GM19023 (cell line): ENCODE measurements at regions not wholly inside any gene's neighbourhood (a gene's known extent, or its start where the extent isn't known, plus 50 kb on each side); places are given as distances from the start of the nearest gene placed in this dataset.

ENCODE experiments used
- ATAC-seq: cut with Tn5 transposase; IDR thresholded peaks from one replicate; pipeline ENCODE4 v1.9.1; 2021; ENCODE audit warnings: mild to moderate bottlenecking, moderate library complexity; ENCODE audit not compliant: unreplicated experiment

DNA sequence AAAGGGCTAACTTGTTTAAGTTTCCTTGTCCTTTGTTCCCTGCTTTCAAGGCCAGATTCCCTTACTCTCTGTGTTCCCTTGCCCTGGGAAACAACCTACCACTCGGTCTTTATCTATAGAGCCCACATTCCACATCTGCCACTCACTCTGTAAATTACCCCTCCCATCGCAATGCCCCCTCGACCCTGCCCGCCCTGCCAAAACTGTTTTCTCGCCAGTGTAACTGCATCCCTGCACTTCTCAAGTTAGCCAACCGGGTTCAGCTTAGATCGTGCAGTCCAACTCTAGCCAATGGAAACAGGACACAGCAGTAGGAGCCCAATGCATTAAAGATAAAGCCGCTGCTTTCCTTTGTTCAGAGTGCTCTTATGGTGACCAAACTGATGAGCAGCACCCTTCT, 263.6 kb downstream of the TBL1XR1 start:
- no peak for ATAC-seq

DNA sequence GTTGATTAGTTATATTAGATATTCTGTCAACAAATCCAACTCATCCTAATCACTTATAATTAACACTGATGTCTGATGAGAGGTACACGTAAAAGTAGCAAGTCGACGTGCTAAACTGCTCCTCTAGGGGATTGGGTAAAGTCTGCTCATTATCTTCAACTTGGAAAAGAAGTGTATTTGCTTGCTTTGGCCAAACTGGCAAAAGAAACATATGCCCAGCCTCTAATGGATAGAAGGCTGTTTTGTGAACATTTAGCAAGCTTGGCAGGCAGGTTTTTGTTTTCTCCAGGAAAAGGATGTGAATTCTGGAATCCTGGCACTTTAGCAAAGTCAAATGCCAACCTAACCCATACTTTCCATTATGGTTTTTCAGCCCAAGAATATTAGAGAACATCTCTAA, 264.8 kb downstream of the TBL1XR1 start:
- ATAC-seq = no peak

DNA sequence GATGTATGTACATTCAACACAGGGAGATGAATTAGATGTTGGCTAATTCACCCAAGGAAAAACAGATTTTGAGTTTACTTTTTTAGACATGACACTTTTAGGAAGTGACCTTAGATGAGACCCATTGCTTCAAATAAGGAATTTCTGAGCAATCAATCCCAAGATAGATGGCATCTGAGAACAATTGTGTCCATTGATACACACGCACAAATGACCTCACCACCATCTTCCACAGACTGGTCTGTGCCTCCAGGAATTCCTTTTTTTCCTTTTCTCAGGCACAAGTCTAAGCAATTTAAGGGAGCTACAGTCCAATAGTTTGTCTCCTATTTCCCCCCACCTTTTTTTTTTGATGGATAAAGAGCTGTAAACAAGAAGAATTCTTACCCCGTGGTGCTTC, 265.3 kb downstream of the TBL1XR1 start:
- no peak for ATAC-seq

GRCh38 chr3:176930942-176931341, 266.3 kb downstream of the TBL1XR1 start:
- no peak for ATAC-seq

GRCh38 chr3:176928582-176928931, 268.7 kb downstream of the TBL1XR1 start:
- ATAC-seq = no peak

DNA sequence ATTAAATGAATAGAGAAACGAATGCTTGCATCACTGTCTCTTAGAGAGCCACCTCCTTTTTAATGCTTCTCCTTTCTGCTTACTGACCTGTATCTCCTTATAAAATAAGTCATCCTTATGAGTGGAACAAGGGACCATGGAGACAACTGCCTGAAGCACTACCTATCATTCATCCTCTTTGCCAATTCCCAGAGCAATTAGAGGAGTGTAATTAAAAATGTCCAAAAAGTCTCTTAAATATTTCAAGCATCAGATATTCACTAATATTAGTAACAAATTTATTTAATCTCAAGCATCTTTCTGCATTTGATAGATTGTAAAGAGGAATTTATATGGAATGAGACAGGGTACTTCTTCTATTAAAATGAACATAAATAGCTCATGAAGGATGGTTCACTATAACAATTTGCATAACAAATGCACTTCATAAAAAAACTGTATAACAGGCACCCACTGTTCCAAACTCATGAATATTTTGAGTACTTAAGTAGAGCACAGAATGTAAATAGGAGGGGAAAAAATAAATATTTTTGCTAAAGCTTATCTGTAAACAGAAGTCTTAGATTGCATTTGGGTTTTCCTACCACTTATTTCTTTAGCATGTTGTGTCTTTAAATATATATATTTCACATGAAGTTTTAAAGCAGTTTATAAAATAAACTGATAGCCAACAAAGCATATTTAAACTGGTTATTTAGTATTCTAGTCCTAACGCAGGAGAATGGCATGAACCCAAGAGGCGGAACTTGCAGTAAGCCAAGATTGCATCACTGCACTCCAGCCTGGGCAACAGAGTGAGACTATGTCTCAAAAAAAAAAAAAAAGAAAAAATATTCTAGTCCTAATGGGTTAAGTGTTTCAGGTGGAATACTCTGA, 269.3 kb downstream of the TBL1XR1 start:
- ATAC-seq = no peak

DNA sequence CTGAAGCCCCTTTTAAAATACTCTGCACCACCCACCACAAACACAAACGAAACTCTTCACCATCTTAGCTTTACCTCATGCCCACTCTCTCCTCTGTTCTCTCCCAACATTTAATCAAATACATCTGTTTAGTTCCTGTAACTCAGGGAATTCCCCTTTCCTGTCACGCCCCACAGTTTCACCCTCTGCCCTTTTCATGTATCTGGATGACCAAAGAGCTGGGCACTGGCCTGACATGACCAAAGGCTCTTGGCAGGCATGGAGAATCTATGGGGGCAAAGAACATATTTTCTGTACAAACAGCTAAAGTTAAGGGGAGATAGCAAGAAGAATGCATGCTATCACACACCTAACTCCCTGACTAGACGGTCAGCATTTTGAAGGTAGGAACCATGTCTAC, 270.0 kb downstream of the TBL1XR1 start:
- ATAC-seq = no peak

GRCh38 chr3:176926688-176927087, 270.6 kb downstream of the TBL1XR1 start:
- no peak for ATAC-seq

GRCh38 chr3:176926034-176926433, 271.2 kb downstream of the TBL1XR1 start:
- no peak for ATAC-seq

DNA sequence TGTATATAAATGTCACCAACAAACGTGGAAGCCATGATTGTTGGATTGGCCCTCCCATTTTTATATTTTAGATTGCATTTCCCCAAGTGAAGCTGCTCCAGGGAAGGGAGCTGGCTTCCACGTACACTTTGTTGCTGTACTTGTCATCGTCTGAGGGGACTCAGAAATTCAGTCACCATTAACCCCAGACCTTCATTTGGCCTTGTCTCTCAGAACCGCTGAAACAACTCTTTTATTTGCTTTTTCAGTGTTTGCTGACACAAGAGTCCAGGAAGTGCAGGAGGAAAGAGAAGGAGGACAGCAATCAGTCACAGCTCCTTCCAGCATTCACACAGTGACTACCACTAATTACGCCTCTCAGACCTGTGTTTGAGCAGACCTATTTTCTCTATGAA, 276.5 kb downstream of the TBL1XR1 start:
- no peak for ATAC-seq

- no peak for ATAC-seq
Measured at GRCh38 chr3:176919836-176920765, 277.2 kb downstream of the TBL1XR1 start.

DNA sequence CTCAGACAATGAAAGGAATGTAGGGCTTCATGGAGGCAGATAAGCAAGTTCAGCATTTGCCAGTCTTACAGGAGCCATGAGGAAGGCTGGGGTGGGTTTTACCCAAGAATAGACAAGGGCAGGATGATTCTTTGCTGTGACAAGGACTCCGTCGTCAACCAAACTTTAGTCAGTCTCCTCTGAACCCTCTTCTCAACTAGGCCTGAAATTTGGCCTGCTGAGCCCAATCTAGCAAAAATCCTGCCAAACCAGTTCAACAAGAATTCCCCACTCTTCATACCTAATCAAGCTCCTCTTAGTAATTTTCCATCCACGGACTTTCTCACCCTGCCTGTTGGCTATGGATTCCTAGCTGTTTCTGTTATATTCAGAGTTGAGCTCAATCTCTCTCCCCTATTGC, 280.5 kb downstream of the TBL1XR1 start:
- ATAC-seq = no peak

DNA sequence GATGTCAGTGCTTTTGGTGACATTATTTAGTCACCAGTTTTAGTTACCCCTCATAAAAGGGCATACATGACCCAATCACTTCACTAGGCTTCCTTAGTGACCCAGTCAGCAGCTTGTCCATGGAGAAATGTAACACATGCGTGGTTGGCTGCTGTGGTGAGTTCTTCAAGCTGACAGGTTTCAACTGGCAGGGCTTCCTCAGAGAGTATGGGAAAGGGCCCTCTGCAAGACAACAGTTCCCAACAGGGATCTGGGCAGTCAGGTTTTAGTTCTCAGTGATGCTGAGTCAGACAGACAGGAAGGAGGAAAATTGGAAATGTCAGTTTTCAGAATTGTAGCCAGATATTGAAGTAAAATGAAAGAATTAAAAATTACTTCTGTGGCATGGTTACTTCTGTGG, 282.5 kb downstream of the TBL1XR1 start:
- ATAC-seq = no peak

DNA sequence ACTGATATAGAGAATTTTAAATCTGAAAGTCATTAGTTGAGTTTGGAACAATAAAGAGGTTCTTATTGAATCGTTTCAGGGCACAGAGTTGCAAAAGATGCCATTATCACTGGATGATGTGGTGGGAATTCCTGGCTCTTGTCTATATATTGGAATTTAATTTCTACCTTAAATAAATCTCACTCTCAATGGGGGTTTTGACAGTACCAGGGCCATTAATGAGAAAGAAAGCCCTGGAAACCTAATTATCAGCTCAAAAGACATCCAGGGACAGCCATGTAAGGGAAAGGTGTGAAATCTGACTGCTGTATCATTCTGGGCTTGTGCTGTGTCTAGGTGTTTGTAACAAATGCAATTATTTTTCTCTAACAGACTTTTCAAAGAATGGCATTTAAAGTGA, 285.7 kb downstream of the TBL1XR1 start:
- no peak for ATAC-seq

GRCh38 chr3:176909044-176909443, 288.2 kb downstream of the TBL1XR1 start:
- ATAC-seq = no peak

DNA sequence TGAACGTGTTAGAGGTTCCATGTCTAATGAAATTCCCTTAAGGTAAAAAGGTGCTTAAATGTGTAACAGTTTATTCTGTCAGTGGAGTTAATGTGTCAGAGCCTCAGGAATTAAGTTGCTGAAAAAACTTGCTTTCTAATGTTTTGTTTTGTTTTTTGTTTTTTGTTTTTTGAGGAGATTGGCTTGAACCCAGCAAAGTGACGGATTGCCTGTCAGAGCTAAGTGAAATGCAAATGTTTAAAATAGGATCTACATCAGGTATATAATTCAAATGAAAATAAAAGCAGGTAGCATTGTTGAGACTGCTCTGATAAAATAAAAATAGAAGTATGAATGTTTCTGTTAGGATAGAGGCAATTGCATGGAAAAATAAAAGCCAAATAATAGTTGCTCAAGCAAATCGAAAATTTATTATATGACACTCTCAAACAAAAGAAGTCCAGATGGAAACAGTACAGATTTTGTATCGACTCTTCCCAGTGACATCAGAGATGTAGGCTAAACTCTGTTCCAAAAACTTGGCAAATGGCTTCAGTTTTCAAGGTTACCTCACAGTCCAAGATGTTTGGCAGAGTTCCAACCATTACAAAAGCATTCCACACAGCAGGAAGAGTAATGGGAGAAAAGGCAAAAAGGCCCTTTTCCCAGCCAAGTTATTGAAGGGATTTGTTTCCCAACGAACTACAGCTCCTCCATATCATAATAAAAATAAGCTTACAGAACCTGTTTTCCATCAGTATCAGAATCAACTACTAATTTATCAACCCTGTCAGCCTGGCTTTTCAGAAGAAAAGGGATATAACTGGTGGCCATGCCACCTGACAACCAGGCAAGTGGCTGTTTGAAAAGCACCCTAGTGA, 291.0 kb downstream of the TBL1XR1 start:
- no peak for ATAC-seq

DNA sequence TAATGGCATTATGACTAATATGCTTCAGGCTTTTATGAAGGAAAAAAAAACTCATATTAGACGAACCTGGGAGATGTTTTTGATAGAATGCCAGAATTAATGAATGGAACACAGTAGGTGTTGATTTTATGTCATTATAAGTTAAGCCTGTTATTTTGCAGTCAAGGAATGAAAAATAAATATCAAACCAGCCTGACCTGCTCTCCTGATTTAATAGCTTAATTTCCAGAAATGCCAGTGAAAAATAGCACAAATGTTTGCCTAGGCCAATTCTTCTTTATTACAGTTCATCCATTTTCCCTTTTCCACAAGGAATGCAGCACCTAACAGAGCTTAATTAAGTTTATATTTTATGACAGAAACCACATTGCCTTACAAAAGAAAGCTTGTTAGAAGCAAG, 292.0 kb downstream of the TBL1XR1 start:
- ATAC-seq = no peak

- no peak for ATAC-seq
Measured at GRCh38 chr3:176904506-176904905, 292.8 kb downstream of the TBL1XR1 start.

DNA sequence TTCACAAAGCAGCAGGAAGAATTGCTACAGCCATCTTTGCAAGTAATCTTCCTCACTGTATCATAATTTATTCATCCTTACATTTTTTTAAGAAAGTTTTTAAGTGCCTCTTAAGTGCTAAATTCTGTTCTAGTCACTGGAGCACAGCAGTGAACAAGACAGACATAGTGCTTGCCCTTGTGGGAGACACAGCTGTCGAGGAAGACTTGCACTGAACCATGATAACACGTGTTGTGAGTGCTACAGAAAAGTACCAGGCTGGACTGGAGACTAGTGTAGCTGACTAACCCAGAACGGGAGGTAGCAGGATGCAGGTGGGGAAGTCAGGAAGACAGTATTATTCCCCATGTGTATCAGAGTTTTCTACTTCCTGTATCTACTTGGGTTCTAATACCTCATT, 300.6 kb downstream of the TBL1XR1 start:
- no peak for ATAC-seq

DNA sequence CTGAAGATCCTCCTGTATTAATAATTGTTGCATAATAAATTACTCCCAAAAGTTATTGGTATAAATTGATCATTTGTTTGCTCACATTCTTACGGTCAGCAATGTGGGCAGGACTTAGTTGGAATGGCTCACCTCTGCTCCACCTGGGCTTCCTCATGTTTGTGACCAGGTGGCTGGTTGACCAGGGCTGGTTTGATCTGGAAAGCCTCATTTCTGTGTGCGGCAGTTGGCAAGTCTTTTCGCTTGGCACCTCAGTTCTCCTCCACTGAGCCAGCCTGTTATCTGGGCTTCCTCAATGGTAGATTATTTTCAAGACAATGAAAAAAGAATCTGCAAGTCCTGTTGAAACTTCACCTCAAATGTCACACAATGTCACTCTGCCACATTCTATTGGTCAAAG, 301.1 kb downstream of the TBL1XR1 start:
- no peak for ATAC-seq

DNA sequence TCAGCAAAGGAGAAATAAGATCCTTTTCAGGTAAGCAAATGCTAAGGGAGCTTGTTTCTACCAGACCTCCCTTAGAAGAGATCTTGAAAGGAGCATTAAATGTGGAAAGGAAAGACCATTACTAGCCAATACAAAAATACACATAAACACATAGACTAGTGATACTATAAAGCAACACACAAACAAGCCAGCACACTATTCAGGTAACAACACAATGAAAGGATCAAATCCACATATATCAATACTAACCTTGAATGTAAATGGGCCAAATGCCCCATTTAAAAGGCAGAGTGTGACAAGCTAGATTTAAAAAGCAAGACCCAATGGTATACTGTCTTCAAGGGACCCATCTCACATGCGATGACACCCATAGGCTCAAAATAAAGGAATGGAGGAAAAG, 317.6 kb downstream of the TBL1XR1 start:
- ATAC-seq = no peak
